Esophagus muscularis mucosa (tissue), 4 donors: ENCODE measurements at regions not wholly inside any gene's neighbourhood (a gene's known extent, or its start where the extent isn't known, plus 50 kb on each side); places are given as distances from the start of the nearest gene placed in this dataset.

Experiments used
- DNase-seq: peaks from one replicate; pipeline ENCODE4 v3.0.0-alpha.2; 2017; ENCODE audit errors: extremely low spot score
- H3K27ac ChIP-seq, 4 donors: fragments of 200-600 bp; sonication (generic); replicated peaks in 1 of 4; 1 replicate in 3 of 4; 2 replicates in 1 of 4; pipeline ENCODE4 v1.5.1; 2016 to 2019; ENCODE audit warnings: mild to moderate bottlenecking in 1 of 4
- H3K27me3 ChIP-seq, 4 donors: fragments of 200-600 bp; sonication (generic); one replicate each; pipeline versions ENCODE4 v1.5.1 to v1.6.0; 2016 to 2019
- H3K36me3 ChIP-seq, 4 donors: fragments of 200-600 bp; sonication (generic); one replicate each; pipeline ENCODE4 v1.5.1; 2016 to 2019
- H3K4me1 ChIP-seq, 4 donors: fragments of 200-600 bp; sonication (generic); one replicate each; pipeline ENCODE4 v1.5.1; 2016 to 2019
- H3K4me3 ChIP-seq, 4 donors: fragments of 200-600 bp; sonication (generic); 1 replicate in 2 of 4; 2 replicates in 2 of 4; pipeline ENCODE4 v1.5.1; 2016 to 2019; ENCODE audit warnings: mild to moderate bottlenecking in 4 of 4, moderate library complexity in 1 of 4
- H3K9me3 ChIP-seq, 4 donors: fragments of 200-600 bp; sonication (generic); 1 replicate in 3 of 4; 2 replicates in 1 of 4; pipeline ENCODE4 v1.5.1; 2016 to 2019
- EP300 ChIP-seq: sonication (generic); formaldehyde crosslinking; IDR thresholded peaks from one replicate; pipeline ENCODE4 v1.6.1; 2017; ENCODE audit warnings: antibody characterized with exemption
- POLR2A ChIP-seq: fragments of 450-650 bp; IDR thresholded peaks from one replicate; pipeline ENCODE4 v1.6.1; 2017; ENCODE audit warnings: antibody characterized with exemption, moderate library complexity, mild to moderate bottlenecking, low read depth
- POLR2AphosphoS5 ChIP-seq, 2 donors: sonication (generic); formaldehyde crosslinking; IDR thresholded peaks; one replicate each; pipeline ENCODE4 v1.6.1; 2017; ENCODE audit warnings: antibody characterized with exemption in 2 of 2
- WGBS: methylation state at CpG from one replicate; pipeline ENCODE4 v1.1.5; 2018; 5-methylcytosine and 5-hydroxymethylcytosine counted together
- intact Hi-C: fragments of 100-400 bp; cut with DNase I; formaldehyde crosslinking; loops from one replicate; pipeline ENCODE4 v1.15.1; 2023
- TF ChIP-seq, protein P1 (sequence below), 3 experiments: fragments of 200-600 bp in 2 of 3; fragments of 450-650 bp in 1 of 3; sonication (generic) in 2 of 3; IDR thresholded peaks; one replicate each; pipeline ENCODE4 v1.5.1; 2017 to 2019; ENCODE audit warnings: antibody characterized with exemption in 3 of 3, mild to moderate bottlenecking in 2 of 3, moderate library complexity in 1 of 3

DNA sequence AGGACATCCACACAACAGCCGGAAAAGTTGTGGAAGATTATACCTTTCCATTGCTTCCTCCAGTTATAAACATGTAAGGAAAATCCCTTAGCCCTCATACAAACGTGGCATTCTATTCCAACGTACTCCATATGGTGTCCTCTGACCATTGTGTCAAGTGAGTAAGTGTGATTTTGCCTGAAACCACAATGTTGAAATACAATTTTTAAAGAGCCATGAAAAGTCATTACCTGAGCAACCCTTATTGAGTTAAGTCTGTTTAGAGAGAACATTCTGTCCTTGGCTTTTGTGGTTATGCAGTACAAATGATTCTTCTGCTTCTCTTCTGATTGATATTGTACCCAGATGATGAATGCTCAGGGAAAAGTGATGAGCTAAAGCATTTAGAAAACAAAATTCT is 530.1 kb downstream of the HAO1 start:
- TF ChIP-seq EP300 (no peak), POLR2AphosphoS5 (IDR thresholded peaks at IDR 0.05) (no peak), POLR2A (no peak)
- TF ChIP-seq, protein P1, sequence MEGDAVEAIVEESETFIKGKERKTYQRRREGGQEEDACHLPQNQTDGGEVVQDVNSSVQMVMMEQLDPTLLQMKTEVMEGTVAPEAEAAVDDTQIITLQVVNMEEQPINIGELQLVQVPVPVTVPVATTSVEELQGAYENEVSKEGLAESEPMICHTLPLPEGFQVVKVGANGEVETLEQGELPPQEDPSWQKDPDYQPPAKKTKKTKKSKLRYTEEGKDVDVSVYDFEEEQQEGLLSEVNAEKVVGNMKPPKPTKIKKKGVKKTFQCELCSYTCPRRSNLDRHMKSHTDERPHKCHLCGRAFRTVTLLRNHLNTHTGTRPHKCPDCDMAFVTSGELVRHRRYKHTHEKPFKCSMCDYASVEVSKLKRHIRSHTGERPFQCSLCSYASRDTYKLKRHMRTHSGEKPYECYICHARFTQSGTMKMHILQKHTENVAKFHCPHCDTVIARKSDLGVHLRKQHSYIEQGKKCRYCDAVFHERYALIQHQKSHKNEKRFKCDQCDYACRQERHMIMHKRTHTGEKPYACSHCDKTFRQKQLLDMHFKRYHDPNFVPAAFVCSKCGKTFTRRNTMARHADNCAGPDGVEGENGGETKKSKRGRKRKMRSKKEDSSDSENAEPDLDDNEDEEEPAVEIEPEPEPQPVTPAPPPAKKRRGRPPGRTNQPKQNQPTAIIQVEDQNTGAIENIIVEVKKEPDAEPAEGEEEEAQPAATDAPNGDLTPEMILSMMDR (IDR thresholded peaks at IDR 0.05) = no peak
- peaks cover 0 to 11% (median 3%) of the 10 kb centered on the region in 4 donors for H3K4me1 ChIP-seq
- no peaks in the 10 kb centered on the region for H3K36me3 ChIP-seq
- DNase-seq = no peak
- no peaks in the 10 kb centered on the region for H3K27me3 ChIP-seq
- 70% methylated on average over 3 of the region's 3 CpGs for WGBS
- no peak overlapping the region for H3K4me3 ChIP-seq
- intact Hi-C loops = no loop called here
- no peaks in the 10 kb centered on the region for H3K9me3 ChIP-seq
- no peak overlapping the region for H3K27ac ChIP-seq

DNA sequence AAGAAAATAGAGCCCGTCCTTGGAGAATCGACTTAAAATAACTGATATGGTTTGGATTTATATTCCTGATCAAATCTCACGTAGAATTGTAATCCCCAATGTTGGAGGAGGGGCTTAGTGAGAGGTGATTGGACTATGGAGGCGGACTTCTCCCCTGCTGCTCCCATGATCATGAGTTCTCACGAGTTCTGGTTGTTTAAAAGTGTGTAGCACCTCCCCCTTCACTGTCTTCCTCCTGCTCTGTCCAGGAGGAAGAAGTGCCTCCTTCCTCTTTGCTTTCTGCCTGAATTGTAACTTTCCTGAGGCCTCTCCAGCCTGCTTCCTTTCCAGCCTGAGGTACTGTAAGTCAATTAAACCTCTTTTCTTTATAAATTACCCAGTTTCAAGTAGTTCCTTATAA is 529.2 kb downstream of the HAO1 start:
- intact Hi-C loops = no loop called here
- TF ChIP-seq EP300 = no peak
- TF ChIP-seq POLR2A = no peak
- TF ChIP-seq POLR2AphosphoS5 (IDR thresholded peaks at IDR 0.05) = no peak
- TF ChIP-seq, protein P1 (IDR thresholded peaks at IDR 0.05) = no peak
- no peak overlapping the region for H3K4me3 ChIP-seq

DNA sequence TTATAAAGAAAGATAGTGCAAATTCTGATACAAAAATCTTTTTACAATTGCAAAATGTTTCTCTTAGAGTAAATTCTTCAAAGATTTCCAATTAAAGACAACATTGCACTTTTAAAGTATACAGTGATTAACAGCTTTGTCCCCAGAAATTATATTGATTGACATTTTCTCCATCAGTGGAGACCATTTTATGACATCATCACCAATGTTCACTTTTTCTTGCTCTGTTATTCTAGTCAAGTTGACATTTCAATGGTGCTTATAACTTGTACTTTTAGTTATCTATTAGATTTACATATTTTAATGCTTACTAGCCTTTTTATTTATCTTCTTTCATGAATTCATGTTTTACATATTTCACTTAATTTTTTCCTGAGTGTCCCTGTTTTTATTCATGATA is 524.8 kb downstream of the HAO1 start:
- Histone ChIP-seq H3K27ac (no peak overlapping the region), H3K4me3 (no peak overlapping the region), H3K9me3 (no peaks in the 10 kb centered on the region), H3K36me3 (no peaks in the 10 kb centered on the region), H3K4me1 (no peaks in the 10 kb centered on the region), H3K27me3 (no peaks in the 10 kb centered on the region)
- TF ChIP-seq POLR2AphosphoS5 (IDR thresholded peaks at IDR 0.05) (no peak), POLR2A (no peak), EP300 (no peak)
- TF ChIP-seq, protein P1 (IDR thresholded peaks at IDR 0.05) = no peak
- no peak for DNase-seq
- intact Hi-C loops = no loop called here

More for the DNA sequence above, 529.2 kb downstream of the HAO1 start:
- Histone ChIP-seq H3K27me3 (no peaks in the 10 kb centered on the region), H3K36me3 (no peaks in the 10 kb centered on the region), H3K4me1 (peaks cover 0 to 11% (median 3%) of the 10 kb centered on the region in 4 donors), H3K9me3 (no peaks in the 10 kb centered on the region), H3K27ac (no peak overlapping the region)
- DNase-seq = no peak
- WGBS = 76% methylated on average over 5 of the region's 5 CpGs

DNA sequence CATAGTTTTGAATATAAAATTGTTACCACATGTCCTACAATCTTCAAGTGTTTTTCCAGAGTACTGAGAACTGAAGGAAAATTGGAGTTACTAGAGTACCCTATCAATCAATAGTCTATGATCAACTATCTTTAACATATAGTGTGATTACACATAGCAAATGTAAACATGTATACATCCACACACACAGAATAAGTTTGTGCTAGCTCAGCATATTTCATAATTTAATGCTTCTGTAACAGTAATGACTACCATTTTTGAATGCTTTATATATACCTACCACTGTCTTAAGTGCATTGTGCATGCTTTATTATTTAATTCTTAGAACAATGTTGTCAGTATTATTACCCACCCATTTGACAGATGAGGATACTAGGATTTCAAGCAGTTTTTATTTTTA is 523.9 kb downstream of the HAO1 start:
- no peaks in the 10 kb centered on the region for H3K27me3 ChIP-seq
- H3K36me3 ChIP-seq = no peaks in the 10 kb centered on the region
- H3K4me1 ChIP-seq = no peaks in the 10 kb centered on the region
- no peak overlapping the region for H3K27ac ChIP-seq
- H3K9me3 ChIP-seq = no peaks in the 10 kb centered on the region
- no peak overlapping the region for H3K4me3 ChIP-seq
- no peak for DNase-seq
- intact Hi-C loops = no loop called here
- TF ChIP-seq EP300 (no peak), POLR2A (no peak), POLR2AphosphoS5 (IDR thresholded peaks at IDR 0.05) (no peak)
- TF ChIP-seq, protein P1 (IDR thresholded peaks at IDR 0.05) = no peak

DNA sequence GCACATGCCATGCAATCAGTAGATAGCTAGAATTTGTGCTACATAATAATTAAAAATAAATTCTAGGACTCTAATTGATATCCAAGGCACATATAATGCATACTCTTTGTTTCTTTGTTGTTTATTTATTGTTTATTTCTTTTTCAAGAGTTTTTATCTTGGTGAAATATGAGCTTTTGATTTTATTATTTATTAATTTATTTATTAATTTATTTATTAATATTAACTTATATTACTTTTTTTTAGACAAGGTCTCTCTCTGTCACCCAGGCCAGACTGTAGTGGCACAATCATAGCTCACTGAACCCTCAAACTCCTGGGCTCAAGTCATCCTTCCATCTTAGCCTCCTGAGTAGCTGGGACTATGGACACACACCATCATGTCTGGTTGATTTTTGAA is 519.9 kb downstream of the HAO1 start:
- no peak overlapping the region for H3K4me3 ChIP-seq
- H3K27ac ChIP-seq = no peak overlapping the region
- H3K27me3 ChIP-seq = no peaks in the 10 kb centered on the region
- no peaks in the 10 kb centered on the region for H3K36me3 ChIP-seq
- intact Hi-C loops = no loop called here
- no peaks in the 10 kb centered on the region for H3K9me3 ChIP-seq
- H3K4me1 ChIP-seq = no peaks in the 10 kb centered on the region
- no peak for DNase-seq
- TF ChIP-seq POLR2A (no peak), POLR2AphosphoS5 (IDR thresholded peaks at IDR 0.05) (no peak), EP300 (no peak)
- TF ChIP-seq, protein P1 (IDR thresholded peaks at IDR 0.05) = no peak
